ENCODE measurements at regions not wholly inside any gene's neighbourhood (a gene's known extent, or its start where the extent isn't known, plus 50 kb on each side); places are given as distances from the start of the nearest gene placed in this dataset.

DNA sequence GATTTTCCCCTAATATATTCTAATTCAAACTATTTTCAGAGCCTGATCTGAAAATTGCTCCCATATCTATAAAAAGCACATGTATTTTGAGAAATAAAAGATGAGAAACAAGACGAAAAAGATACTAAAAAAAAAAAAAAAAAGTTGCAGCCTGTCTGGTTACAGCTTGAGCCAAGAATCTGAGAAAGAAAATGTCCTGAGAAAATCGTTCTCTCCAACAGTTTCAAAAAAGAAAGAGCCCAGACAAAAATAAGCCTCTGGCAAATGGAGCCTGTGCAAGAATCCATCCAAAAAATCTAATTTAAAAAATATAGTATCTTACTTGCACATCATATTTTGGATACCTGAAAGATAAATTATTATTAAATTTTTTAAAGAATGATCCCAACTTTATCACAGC is 163.0 kb upstream of the TBL1X start:
- H3K36me3 Mint-ChIP-seq (ENCODE audit: insufficient read depth, unreplicated experiment) = no peaks in the 10 kb centered on the region
- no peak for DNase-seq
- H3K27me3 Mint-ChIP-seq (ENCODE audit: unreplicated experiment) = no peaks in the 10 kb centered on the region
- H3K9me3 Mint-ChIP-seq (ENCODE audit: low read depth, unreplicated experiment) = no peaks in the 10 kb centered on the region
- no peak overlapping the region for H3K4me3 Mint-ChIP-seq (ENCODE audit: low read depth, unreplicated experiment)
- CTCF ChIA-PET = no interaction called here
- H3K27ac Mint-ChIP-seq (ENCODE audit: unreplicated experiment) = no peak overlapping the region
- TF ChIP-seq CTCF (IDR thresholded peaks at IDR 0.05; ENCODE audit: unreplicated experiment) = no peak
- intact Hi-C loops (cut with micrococcal nuclease; ENCODE audit: unreplicated experiment) = no loop called here
- no TSS peak for BruUV-seq (replicated peaks)
- H3K4me1 Mint-ChIP-seq (ENCODE audit: low read depth, unreplicated experiment) = no peaks in the 10 kb centered on the region

DNA sequence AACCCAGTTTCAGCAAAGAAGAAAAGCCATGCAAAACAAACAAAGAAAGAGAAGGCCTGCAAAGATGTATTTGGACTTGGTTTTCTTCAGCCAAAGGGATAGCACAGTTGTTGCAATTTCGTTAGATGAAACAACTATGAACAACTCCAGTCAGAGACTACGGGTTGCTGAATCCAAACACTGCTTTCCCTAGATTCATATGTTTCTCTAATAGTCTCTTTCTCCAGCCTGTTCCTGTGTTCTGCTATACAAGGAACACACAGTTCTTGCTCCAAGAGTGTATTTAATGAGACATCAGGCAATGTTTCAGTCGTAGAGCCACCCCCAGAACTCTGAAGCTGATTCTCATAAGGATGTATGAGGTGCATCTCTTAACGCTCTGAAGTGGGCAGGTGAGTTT is 162.5 kb upstream of the TBL1X start:
- no peak overlapping the region for H3K27ac Mint-ChIP-seq (ENCODE audit: unreplicated experiment)

DNA sequence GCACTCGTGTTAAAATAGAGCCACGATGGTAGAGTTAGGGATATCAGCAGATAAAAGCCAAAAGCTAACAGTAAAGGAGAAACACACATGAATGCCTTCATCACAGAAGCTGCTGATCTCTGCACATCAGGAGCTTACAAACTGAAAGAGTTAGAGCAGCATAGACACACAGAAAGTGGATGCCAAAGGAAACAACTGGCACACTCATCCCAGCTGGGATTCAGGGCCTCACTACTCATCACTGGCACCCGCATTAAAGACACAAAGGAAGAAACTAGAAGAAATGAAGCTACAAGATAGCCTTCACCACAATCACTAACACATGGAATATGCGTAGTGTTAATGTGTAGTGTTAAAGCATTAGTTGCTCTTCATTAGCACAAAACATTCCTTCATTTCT is 156.4 kb upstream of the TBL1X start:
- intact Hi-C loops (cut with micrococcal nuclease; ENCODE audit: unreplicated experiment) = no loop called here
- Mint-ChIP-seq H3K4me3 (ENCODE audit: low read depth, unreplicated experiment) (no peak overlapping the region), H3K36me3 (ENCODE audit: insufficient read depth, unreplicated experiment) (no peaks in the 10 kb centered on the region), H3K27ac (ENCODE audit: unreplicated experiment) (no peak overlapping the region), H3K27me3 (ENCODE audit: unreplicated experiment) (no peaks in the 10 kb centered on the region), H3K4me1 (ENCODE audit: low read depth, unreplicated experiment) (no peaks in the 10 kb centered on the region), H3K9me3 (ENCODE audit: low read depth, unreplicated experiment) (no peaks in the 10 kb centered on the region)
- no peak for TF ChIP-seq CTCF (IDR thresholded peaks at IDR 0.05; ENCODE audit: unreplicated experiment)
- BruUV-seq (replicated peaks) = no TSS peak
- CTCF ChIA-PET = no interaction called here
- DNase-seq = no peak

More for the DNA sequence above, 162.5 kb upstream of the TBL1X start:
- no peak for DNase-seq
- H3K4me1 Mint-ChIP-seq (ENCODE audit: low read depth, unreplicated experiment) = no peaks in the 10 kb centered on the region
- CTCF ChIA-PET = no interaction called here
- H3K36me3 Mint-ChIP-seq (ENCODE audit: insufficient read depth, unreplicated experiment) = no peaks in the 10 kb centered on the region
- no TSS peak for BruUV-seq (replicated peaks)
- H3K9me3 Mint-ChIP-seq (ENCODE audit: low read depth, unreplicated experiment) = no peaks in the 10 kb centered on the region
- no peaks in the 10 kb centered on the region for H3K27me3 Mint-ChIP-seq (ENCODE audit: unreplicated experiment)
- no peak for TF ChIP-seq CTCF (IDR thresholded peaks at IDR 0.05; ENCODE audit: unreplicated experiment)
- no peak overlapping the region for H3K4me3 Mint-ChIP-seq (ENCODE audit: low read depth, unreplicated experiment)
- intact Hi-C loops (cut with micrococcal nuclease; ENCODE audit: unreplicated experiment) = no loop called here

GRCh38 chrX:9310616-9311015 is 154.2 kb upstream of the TBL1X start:
- no peak for TF ChIP-seq CTCF (IDR thresholded peaks at IDR 0.05; ENCODE audit: unreplicated experiment)
- H3K27me3 Mint-ChIP-seq (ENCODE audit: unreplicated experiment) = no peaks in the 10 kb centered on the region
- H3K27ac Mint-ChIP-seq (ENCODE audit: unreplicated experiment) = no peak overlapping the region
- no peaks in the 10 kb centered on the region for H3K4me1 Mint-ChIP-seq (ENCODE audit: low read depth, unreplicated experiment)
- no TSS peak for BruUV-seq (replicated peaks)
- H3K36me3 Mint-ChIP-seq (ENCODE audit: insufficient read depth, unreplicated experiment) = no peaks in the 10 kb centered on the region
- H3K4me3 Mint-ChIP-seq (ENCODE audit: low read depth, unreplicated experiment) = no peak overlapping the region
- DNase-seq = no peak
- CTCF ChIA-PET = no interaction called here
- H3K9me3 Mint-ChIP-seq (ENCODE audit: low read depth, unreplicated experiment) = no peaks in the 10 kb centered on the region
- intact Hi-C loops (cut with micrococcal nuclease; ENCODE audit: unreplicated experiment) = no loop called here
